H9 (cell line): ENCODE measurements at regions not wholly inside any gene's neighbourhood (a gene's known extent, or its start where the extent isn't known, plus 50 kb on each side); places are given as distances from the start of the nearest gene placed in this dataset.

Experiments
- DNase-seq: peaks from one replicate; pipeline ENCODE4 v3.0.0-alpha.2; 2017
- H2AFZ ChIP-seq: one replicate; pipeline ENCODE4 v1.6.1; 2013; ENCODE audit warnings: mild to moderate bottlenecking, low read length, control low read depth, moderate library complexity
- H2AK5ac ChIP-seq: 2 replicates; pipeline ENCODE4 v1.6.1; 2013; ENCODE audit warnings: low read length, control low read depth, mixed read lengths; ENCODE audit not compliant: insufficient read length
- H2BK120ac ChIP-seq: one replicate; pipeline ENCODE4 v1.6.1; 2013; ENCODE audit warnings: low read depth, mild to moderate bottlenecking, low read length, control low read depth, inconsistent platforms; ENCODE audit not compliant: poor library complexity, severe bottlenecking
- H2BK12ac ChIP-seq: 2 replicates; pipeline ENCODE4 v1.6.1; 2013; ENCODE audit warnings: low read length, control low read depth, mixed read lengths, low read depth; ENCODE audit not compliant: insufficient read length
- H2BK15ac ChIP-seq: 2 replicates; pipeline ENCODE4 v1.6.1; 2013; ENCODE audit warnings: low read depth, low read length, control low read depth
- H2BK20ac ChIP-seq: one replicate; pipeline ENCODE4 v1.6.1; 2013; ENCODE audit warnings: low read depth, mild to moderate bottlenecking, low read length, control low read depth, inconsistent platforms; ENCODE audit not compliant: poor library complexity, severe bottlenecking
- H2BK5ac ChIP-seq: 2 replicates; pipeline ENCODE4 v1.6.1; 2013; ENCODE audit warnings: low read length, control low read depth, mixed read lengths; ENCODE audit not compliant: insufficient read length
- H3K14ac ChIP-seq: 2 replicates; pipeline ENCODE4 v1.6.1; 2013; ENCODE audit warnings: low read length, control low read depth; ENCODE audit not compliant: insufficient read depth
- H3K18ac ChIP-seq: 2 replicates; pipeline ENCODE4 v1.6.1; 2013; ENCODE audit warnings: low read depth, mild to moderate bottlenecking, mixed read lengths, low read length, control low read depth; ENCODE audit not compliant: insufficient read length
- H3K23ac ChIP-seq: 2 replicates; pipeline ENCODE4 v1.6.1; 2013; ENCODE audit warnings: low read length, control low read depth, mixed read lengths, low read depth; ENCODE audit not compliant: insufficient read length
- H3K23me2 ChIP-seq: 2 replicates; pipeline ENCODE4 v1.6.1; 2013; ENCODE audit warnings: low read depth, mild to moderate bottlenecking, mixed read lengths, low read length, control low read depth; ENCODE audit not compliant: insufficient read length, poor library complexity, severe bottlenecking
- H3K27ac ChIP-seq: 2 replicates; pipeline ENCODE4 v1.5.1; 2013; ENCODE audit warnings: low read length, control low read depth, mixed read lengths, low read depth; ENCODE audit not compliant: insufficient read length
- H3K27me3 ChIP-seq: 2 replicates; pipeline ENCODE4 v1.6.1; 2013; ENCODE audit warnings: low read length, control low read depth, inconsistent platforms; ENCODE audit not compliant: insufficient read depth
- H3K4ac ChIP-seq: 2 replicates; pipeline ENCODE4 v1.6.1; 2013; ENCODE audit warnings: low read depth, mild to moderate bottlenecking, control low read depth, inconsistent platforms, low read length, moderate library complexity
- H3K4me1 ChIP-seq: 2 replicates; pipeline ENCODE4 v1.6.1; 2013; ENCODE audit warnings: low read length, control low read depth, inconsistent platforms; ENCODE audit not compliant: insufficient read depth
- H3K4me2 ChIP-seq: 2 replicates; pipeline ENCODE4 v1.6.1; 2013; ENCODE audit warnings: low read length, control low read depth, mixed read lengths; ENCODE audit not compliant: insufficient read length, insufficient read depth
- H3K56ac ChIP-seq: 2 replicates; pipeline ENCODE4 v1.6.1; 2013; ENCODE audit warnings: low read depth, mild to moderate bottlenecking, mixed read lengths, low read length, control low read depth; ENCODE audit not compliant: insufficient read length
- H3K79me1 ChIP-seq: 2 replicates; pipeline ENCODE4 v1.6.1; 2013; ENCODE audit warnings: low read depth, mild to moderate bottlenecking, moderate library complexity, low read length, control low read depth, inconsistent platforms; ENCODE audit not compliant: insufficient read depth, poor library complexity, severe bottlenecking
- H3K79me2 ChIP-seq: 2 replicates; pipeline ENCODE4 v1.6.1; 2013; ENCODE audit warnings: low read length, control low read depth, inconsistent platforms; ENCODE audit not compliant: insufficient read depth
- H3K9ac ChIP-seq: 2 replicates; pipeline ENCODE4 v1.6.1; 2013; ENCODE audit warnings: low read length, control low read depth, mixed read lengths; ENCODE audit not compliant: insufficient read length; ENCODE audit errors: extremely low read depth
- H3K9me3 ChIP-seq: one replicate; pipeline ENCODE4 v1.6.1; 2013; ENCODE audit warnings: low read depth, low read length, inconsistent platforms; ENCODE audit not compliant: control insufficient read depth
- H3T11ph ChIP-seq: one replicate; pipeline ENCODE4 v1.6.1; 2013; ENCODE audit warnings: mild to moderate bottlenecking, low read length, control low read depth, inconsistent platforms
- H4K20me1 ChIP-seq: one replicate; pipeline ENCODE4 v1.6.1; 2013; ENCODE audit not compliant: control insufficient read depth, insufficient read length, insufficient read depth
- H4K5ac ChIP-seq: 2 replicates; pipeline ENCODE4 v1.6.1; 2013; ENCODE audit warnings: low read depth, mild to moderate bottlenecking, mixed read lengths, low read length, control low read depth; ENCODE audit not compliant: insufficient read length
- H4K8ac ChIP-seq: replicated peaks from 2 replicates; pipeline ENCODE4 v1.6.1; 2013; ENCODE audit warnings: low read length, control low read depth, mixed read lengths, low read depth; ENCODE audit not compliant: insufficient read length
- H4K91ac ChIP-seq: 2 replicates; pipeline ENCODE4 v1.6.1; 2013; ENCODE audit warnings: low read depth, mild to moderate bottlenecking, moderate library complexity, mixed read lengths, low read length, control low read depth; ENCODE audit not compliant: insufficient read length
- H3K27ac Mint-ChIP-seq, 3 experiments: 2 replicates in 2 of 3; 3 replicates in 1 of 3; pipeline ENCODE4 v1.8.0; 2020 to 2021; ENCODE audit warnings: mixed read lengths in 3 of 3, mild to moderate bottlenecking in 1 of 3, moderate library complexity in 1 of 3
- H3K27me3 Mint-ChIP-seq: 2 replicates; pipeline ENCODE4 v1.8.0; 2021; ENCODE audit warnings: low read depth, mild to moderate bottlenecking, moderate library complexity, mixed read lengths
- H3K36me3 Mint-ChIP-seq, 3 experiments: 2 replicates in 2 of 3; 3 replicates in 1 of 3; pipeline ENCODE4 v1.8.0; 2020 to 2021; ENCODE audit warnings: low read depth in 3 of 3, mixed read lengths in 3 of 3; ENCODE audit not compliant: insufficient read depth in 1 of 3
- H3K4me1 Mint-ChIP-seq, 2 experiments: 2 replicates each; pipeline ENCODE4 v1.8.0; 2020; ENCODE audit warnings: mixed read lengths in 2 of 2
- H3K4me3 Mint-ChIP-seq, 2 experiments: 2 replicates in 1 of 2; 3 replicates in 1 of 2; pipeline ENCODE4 v1.8.0; 2020 to 2021; ENCODE audit warnings: mild to moderate bottlenecking in 2 of 2, mixed read lengths in 2 of 2, moderate library complexity in 1 of 2
- H3K9me3 Mint-ChIP-seq, 2 experiments: 2 replicates in 1 of 2; 3 replicates in 1 of 2; pipeline ENCODE4 v1.8.0; 2020; ENCODE audit warnings: mild to moderate bottlenecking in 2 of 2, mixed read lengths in 2 of 2, moderate library complexity in 1 of 2
- WGBS: extraction: QIAGEN DNeasy Blood & Tissue Kit; methylation state at CpG from one replicate; pipeline ENCODE4 v1.1.7; 2013; ENCODE audit warnings: missing lambda C conversion rate, low lambda C conversion rate, mixed read lengths; ENCODE audit not compliant: insufficient read length; ENCODE audit errors: extremely low coverage; 5-methylcytosine and 5-hydroxymethylcytosine counted together
- TF ChIP-seq, protein P1 (sequence below): fragments of 200-600 bp; sonication (generic); conservative IDR thresholded peaks from 3 replicates; pipeline ENCODE4 v1.8.0; 2021; ENCODE audit warnings: antibody characterized with exemption, mild to moderate bottlenecking

DNA sequence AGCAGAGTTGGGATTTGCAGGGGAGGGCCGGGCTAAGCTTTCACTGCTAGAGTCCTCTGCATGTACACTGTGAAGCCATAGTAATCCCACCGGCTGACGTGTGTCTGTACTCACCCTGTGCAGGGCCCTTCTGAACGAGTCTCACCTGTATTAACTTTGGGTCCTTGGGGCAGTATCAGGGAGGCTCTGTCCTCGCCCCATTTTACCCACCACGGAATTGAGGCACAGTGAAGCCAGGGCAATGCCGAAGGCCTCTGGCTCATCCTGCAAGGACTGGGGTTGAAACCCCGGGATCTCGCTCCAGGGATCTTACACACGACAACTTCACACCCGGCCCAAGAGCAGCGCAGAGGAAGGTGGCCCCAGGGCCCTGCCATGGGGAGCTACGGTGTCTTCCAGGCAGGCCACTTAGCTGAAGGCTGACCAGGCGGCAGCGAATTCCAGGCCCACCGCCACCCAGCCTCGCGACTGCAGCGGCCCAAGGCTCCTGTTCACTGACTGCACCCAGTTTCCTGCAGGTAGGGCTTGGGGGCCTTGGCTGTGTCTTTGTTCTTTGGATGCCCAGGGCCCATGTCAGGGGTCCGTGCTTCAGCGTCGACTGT, 75.5 kb upstream of the ADRA2C start:
- Histone ChIP-seq H3K9ac (no peak overlapping the region), H3K9me3 (no peaks in the 10 kb centered on the region), H3K56ac (no peak overlapping the region), H3K4ac (no peak overlapping the region), H3K27ac (no peak overlapping the region), H2AFZ (no peak overlapping the region), H2BK5ac (no peak overlapping the region), H2BK12ac (no peak overlapping the region), H3K79me2 (no peaks in the 10 kb centered on the region), H3T11ph (no peak overlapping the region), H4K5ac (no peak overlapping the region), H4K20me1 (no peaks in the 10 kb centered on the region), H2BK15ac (no peak overlapping the region), H3K27me3 (no peaks in the 10 kb centered on the region), H3K23ac (no peak overlapping the region), H3K4me1 (no peaks in the 10 kb centered on the region), H3K4me2 (no peak overlapping the region), H3K79me1 (no peaks in the 10 kb centered on the region), H2BK20ac (no peak overlapping the region), H2AK5ac (no peak overlapping the region), H2BK120ac (no peak overlapping the region), H3K23me2 (no peaks in the 10 kb centered on the region), H3K18ac (no peak overlapping the region), H4K91ac (no peak overlapping the region), H4K8ac (no peak overlapping the region), H3K14ac (no peak overlapping the region)
- TF ChIP-seq, protein P1, sequence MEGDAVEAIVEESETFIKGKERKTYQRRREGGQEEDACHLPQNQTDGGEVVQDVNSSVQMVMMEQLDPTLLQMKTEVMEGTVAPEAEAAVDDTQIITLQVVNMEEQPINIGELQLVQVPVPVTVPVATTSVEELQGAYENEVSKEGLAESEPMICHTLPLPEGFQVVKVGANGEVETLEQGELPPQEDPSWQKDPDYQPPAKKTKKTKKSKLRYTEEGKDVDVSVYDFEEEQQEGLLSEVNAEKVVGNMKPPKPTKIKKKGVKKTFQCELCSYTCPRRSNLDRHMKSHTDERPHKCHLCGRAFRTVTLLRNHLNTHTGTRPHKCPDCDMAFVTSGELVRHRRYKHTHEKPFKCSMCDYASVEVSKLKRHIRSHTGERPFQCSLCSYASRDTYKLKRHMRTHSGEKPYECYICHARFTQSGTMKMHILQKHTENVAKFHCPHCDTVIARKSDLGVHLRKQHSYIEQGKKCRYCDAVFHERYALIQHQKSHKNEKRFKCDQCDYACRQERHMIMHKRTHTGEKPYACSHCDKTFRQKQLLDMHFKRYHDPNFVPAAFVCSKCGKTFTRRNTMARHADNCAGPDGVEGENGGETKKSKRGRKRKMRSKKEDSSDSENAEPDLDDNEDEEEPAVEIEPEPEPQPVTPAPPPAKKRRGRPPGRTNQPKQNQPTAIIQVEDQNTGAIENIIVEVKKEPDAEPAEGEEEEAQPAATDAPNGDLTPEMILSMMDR, result no peak
- H3K4me3 Mint-ChIP-seq, result no peak overlapping the region
- no peaks in the 10 kb centered on the region for H3K36me3 Mint-ChIP-seq
- no peaks in the 10 kb centered on the region for H3K9me3 Mint-ChIP-seq
- H3K4me1 Mint-ChIP-seq, result peaks cover 4 to 8% of the 10 kb centered on the region in 2 experiments; a peak in 1 of 4 replicates
- WGBS, result no CpG with 5 or more reads among the region's 22 CpGs
- DNase-seq, result peak; percentile 25
- peak overlapping the region in 1 of 3 experiments; percentile 50; a peak in 1 of 7 replicates for H3K27ac Mint-ChIP-seq
- H3K27me3 Mint-ChIP-seq, result peaks cover 30% of the 10 kb centered on the region
